NCI-H1417 treated with DMSO at 0.1 percent for 48 hours (cell line): ENCODE measurements at regions not wholly inside any gene's neighbourhood (a gene's known extent, or its start where the extent isn't known, plus 50 kb on each side); places are given as distances from the start of the nearest gene placed in this dataset.
"Not testable (repeated sequence)": the region's sequence is repeated elsewhere in the genome, so short reads cannot be mapped to it uniquely, and the experiment has no call there.

Experiments
- DNase-seq: peaks from one replicate; lab custom pipeline; 2025; lab: John Stamatoyannopoulos, UW

DNA sequence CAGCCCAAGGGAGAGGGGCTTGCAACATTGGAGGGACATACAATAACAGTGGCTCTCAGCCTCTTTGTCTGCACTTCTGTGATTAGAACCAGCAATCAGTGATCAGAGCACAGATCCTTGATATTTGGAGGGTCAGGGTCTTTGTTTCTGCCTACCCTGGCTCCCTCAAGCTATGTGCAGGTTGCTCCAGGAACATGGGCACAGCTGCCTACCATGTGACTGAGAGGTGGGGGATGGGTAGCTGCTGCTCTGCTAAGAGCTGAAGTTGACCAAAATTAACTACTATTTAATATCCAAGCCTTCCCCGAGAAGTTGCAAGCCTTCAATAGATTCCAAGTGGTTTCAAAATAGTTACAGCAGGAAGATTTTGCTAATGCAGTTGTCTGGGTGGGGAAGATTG lies 202.6 kb downstream of the ZIC5 start:
- no peak for DNase-seq

DNA sequence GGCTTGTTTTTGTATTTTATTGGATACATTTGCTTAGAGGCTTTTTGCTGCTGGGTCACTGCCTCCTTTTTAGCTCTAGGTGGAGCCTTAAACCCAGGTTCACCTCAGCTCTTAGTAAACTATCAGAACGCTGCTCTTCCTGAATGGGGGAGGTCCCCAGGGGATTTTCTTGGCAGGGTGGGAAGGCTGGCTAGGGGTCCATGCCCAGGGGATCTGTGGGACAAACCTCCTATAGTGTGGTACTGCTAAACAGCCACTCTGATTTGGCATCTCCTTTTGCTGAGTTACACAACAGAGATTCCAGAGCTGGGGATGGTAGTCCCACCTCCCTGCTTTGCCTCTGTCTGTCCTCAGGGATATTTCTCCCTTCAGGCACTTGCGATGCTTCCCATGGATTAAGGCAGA lies 204.9 kb downstream of the ZIC5 start:
- DNase-seq = no peak

DNA sequence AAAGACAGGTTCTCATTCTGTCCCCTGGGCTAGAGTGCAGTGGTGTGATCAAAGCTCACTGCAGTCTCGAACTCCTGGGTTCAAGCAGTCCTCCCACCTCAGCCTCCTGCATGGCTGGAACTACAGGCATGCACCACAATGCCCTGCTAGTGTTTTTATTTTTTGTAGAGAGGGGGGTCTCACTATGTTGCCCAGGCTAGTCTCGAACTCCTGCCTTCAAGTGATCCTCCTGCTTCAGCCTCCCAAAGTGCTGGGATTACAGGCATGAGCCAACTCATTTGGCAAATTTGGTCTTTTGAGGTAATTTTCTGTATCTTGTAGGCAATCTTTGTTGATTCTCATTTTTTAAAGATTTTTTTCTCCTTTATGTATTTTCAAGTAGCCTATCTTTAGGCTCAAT lies 205.7 kb downstream of the ZIC5 start:
- DNase-seq = no peak

DNA sequence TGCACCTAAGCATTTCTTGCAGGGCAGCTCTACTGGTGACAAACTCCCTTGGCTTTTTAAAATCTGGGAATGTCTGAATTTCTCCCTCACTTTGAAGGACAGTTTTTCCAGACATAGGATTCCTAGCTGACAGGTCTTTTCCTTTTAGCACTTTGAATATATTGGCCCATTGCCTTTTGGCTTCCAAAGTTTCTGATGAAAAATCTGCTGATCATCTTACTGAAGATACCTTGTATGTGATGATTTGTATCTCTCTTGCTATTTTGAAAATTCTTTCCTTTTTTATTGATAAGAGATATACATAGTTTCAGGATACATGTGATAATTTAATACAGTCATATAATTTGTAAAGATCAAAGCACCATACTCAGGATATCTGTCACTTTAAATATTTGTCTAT lies 211.1 kb downstream of the ZIC5 start:
- DNase-seq = no peak

DNA sequence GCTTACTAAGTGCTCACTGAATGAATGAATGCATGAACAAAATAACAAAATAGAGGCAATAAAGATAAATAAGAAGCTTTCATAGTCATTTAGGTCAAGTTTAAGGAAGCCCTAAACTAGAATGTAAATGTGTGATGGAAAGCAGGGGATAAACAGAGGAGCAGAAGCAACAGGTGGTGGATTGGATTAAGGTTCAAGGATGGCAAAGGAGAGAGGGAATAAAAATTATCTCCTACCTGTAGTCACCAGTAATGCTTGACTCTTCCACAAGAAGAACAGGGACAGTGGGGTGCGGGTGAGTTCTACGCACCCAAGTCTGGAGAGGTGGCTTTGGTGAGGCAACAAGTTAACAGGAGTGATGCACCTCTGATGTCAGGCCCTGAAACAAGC lies 212.4 kb downstream of the ZIC5 start:
- DNase-seq = no peak

DNA sequence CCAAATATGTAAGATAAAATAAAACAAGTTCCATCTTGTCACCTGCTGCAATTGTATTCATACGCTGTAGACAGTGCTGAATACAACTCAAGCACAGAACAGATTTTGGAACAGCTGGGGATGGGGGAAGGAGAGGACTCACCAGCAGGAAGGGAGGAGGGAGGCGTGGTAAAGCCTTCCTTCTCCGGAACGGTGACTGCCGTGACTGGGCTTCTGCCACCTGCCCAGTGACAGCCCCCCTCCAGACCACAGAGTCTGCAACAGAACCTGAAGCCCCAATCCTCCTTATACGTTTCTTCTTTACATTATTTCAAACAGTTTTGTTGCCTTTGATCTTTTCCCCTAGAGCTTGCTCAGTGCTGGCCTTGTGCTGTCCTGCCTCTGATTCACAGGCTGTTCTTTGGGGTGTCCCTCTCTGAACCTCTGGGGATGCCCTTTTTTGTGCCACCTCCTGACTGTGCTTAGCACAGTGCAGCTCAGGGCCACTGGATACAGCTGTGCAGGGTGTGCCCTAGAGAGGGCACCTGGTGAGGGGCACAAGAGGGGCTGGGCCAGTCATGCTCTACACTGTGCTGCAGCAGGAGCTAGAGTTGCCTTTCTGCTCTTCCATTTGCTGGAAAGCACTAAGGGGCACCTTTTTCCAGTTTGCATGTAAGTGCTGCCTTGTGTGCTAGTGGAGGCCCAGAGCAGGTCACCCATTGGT lies 213.0 kb downstream of the ZIC5 start:
- DNase-seq = no peak

DNA sequence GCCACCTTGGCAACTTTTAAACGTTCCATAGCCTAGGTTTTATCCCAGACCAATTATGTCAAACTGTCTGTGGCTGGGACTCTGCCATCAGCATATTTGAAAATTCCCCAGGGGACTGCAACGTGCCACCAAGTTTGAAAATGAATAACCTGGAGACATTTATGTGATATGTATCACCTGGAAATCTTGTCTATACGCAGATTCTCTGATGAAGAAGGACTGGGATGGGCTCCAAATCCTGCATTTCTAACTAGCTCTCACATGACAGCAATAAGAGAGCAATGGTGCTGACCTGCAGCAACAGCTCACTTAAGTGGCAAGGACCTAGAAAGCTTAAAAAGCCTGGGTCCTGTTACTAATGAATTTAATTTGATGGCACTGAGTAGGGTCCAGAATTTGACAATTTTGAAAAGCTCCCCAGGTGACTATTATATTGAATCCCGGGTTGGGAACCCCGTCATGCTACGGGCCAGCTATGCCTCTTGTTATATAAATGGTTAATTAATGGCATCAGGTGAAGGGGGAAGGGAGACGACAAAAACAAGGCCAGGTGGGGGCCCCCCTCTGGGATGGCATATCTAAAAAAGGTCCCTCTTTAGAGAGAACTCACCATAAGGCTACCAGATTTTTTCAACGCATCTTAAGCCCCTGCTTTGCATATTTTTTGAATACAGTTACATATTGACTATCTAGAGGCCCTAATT lies 213.7 kb downstream of the ZIC5 start:
- DNase-seq = no peak

DNA sequence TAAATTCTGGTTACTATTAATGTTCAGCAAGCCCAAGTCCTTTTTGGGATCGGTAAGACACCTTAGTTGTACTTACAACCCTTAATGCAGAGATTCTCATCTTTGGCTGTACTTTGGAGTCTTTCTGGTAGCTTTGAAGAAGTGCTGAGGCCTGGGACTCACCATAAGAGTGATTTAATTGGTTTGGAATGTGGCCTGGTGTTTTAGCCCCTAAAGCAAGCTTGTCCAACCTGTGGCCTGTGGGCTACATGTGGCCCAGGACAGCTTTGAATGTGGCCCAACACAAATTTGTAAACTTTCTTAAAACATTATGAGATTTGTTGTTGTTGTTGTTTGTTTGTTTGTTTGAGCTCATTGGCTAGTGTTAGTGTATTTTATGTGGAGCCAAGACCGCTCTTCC lies 215.3 kb downstream of the ZIC5 start:
- no peak for DNase-seq

DNA sequence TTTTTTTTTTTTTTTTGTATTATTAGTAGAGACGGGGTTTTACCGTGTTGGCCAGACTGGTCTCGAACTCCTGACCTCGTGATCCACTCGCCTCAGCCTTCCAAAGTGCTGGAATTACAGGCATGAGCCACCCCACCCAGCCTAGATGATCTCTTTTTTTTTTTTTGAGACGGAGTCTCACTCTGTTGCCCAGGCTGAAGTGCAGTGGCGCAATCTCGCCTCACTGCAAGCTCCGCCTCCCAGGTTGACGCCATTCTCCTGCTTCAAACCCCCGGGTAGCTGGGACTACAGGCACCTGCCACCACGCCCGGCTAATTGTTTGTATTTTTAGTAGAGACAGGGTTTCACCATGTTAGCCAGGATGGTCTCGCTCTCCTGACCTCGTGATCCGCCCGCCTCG lies 216.8 kb downstream of the ZIC5 start:
- DNase-seq = not testable (repeated sequence)

DNA sequence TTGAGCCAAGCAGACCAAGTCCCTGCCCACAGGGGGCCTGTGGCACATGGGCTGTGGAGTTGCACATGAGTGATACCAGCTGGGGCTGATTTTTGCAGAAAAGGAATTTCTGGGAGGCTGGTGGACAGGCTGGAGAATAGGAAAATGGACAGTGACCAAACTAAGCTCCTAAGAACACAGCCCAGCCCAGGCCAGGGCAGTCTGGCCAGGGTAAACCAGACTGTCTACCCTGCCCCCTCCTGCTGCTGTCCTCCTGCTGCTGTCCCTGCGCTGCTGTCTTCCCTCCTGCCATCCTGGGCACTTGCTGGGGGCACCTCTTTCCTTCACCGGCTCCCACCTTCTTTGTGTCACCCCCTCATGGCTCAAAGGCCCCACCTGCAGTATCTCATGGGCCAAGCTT lies 219.2 kb downstream of the ZIC5 start:
- DNase-seq = no peak

DNA sequence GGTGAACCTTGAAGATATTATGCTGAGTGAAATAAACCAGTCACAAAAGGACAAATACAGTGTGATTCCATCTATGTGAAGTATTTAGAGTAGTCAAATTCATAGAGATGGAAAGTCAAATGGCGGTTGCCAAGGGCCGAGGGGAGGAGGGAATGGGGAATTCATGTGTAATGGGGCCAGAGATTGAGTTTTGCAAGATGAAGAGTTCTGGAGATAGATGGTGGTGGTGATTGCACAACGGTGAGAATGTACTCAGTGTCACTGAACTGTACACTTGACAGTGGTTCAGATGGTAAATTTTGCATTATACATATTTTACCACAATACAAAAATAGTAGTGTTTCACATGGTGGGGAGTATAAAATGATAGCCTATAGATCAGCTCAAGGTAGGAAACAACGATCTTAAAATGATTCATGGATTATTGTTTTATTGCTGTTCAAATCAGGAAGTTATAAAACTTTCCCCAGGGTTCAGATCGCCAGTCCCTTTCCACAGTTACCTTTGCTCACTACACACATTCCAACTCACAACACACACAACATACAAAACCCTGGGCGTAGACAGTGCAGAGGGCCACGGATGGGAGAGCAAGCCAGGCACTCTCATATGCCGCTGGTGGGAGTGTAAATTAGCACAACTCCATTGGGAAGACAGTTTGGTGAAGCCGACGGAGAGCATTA lies 219.9 kb downstream of the ZIC5 start:
- DNase-seq = no peak

DNA sequence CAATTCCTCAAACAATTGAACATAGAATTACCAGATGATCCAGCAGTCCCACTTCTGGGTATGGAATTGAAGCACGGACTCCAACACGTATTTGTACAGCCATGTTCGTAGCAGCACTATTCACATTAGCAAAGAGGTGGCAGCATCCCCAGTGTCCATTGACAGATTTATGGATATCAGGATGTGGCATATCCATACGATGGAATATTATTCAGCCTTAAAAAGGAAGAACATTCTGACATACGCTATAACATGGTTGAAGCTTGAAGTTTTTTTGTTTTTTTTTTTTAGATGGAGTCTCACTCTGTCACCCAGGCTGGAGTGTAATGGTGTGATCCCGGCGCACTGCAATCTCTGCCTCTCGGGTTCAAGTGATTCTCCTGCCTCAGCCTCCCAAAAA lies 220.6 kb downstream of the ZIC5 start:
- DNase-seq = no peak

DNA sequence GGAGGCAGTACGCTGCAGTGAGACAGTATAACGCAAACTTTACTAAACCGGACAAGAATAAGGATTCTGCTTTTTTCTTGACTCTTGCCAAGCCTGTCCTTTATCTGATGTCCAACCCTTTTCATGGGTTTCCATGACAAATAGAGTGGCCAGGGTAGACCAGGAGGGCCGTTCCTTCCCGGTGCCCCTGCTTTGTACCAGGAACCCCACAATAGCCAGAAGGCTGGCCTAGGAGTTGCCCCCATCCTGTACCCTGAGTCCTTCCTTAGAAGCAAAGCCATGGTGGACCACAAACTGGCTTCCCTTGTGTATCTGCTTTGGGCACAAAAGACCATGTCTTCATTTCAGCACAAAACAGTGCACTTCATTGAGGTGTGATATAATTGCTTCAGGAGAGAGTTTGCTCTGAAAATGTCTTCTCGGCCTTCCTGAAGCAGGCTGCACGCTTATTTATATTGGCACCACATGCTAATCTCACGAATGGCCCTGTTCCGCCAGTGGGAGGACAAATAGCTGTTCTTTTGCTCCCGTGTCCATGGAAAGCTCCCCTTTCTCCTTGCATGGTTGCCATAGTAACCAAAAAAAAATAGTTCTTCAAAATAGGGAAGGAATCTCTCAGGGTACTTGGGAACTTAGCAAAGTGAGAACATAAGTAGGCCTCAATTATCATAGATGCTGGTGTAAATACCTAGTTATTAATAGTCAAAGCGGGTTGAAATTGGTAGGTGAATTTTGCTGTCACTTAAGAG lies 222.1 kb downstream of the ZIC5 start:
- no peak for DNase-seq

DNA sequence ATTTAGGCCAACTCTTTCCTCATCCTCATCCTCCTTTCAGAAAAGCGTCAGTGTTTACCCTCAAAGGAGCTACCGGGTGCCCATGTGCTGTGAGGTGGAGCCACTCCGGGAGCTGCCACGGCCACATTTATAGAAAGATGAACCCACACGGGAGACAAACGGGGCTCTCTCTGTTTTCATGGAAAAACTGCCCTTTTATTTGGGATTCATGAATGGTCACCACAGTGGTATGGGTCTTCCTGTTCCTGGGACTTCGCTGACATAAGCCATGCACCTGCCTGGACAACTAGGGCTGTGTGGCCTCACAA lies 224.2 kb downstream of the ZIC5 start:
- no peak for DNase-seq

DNA sequence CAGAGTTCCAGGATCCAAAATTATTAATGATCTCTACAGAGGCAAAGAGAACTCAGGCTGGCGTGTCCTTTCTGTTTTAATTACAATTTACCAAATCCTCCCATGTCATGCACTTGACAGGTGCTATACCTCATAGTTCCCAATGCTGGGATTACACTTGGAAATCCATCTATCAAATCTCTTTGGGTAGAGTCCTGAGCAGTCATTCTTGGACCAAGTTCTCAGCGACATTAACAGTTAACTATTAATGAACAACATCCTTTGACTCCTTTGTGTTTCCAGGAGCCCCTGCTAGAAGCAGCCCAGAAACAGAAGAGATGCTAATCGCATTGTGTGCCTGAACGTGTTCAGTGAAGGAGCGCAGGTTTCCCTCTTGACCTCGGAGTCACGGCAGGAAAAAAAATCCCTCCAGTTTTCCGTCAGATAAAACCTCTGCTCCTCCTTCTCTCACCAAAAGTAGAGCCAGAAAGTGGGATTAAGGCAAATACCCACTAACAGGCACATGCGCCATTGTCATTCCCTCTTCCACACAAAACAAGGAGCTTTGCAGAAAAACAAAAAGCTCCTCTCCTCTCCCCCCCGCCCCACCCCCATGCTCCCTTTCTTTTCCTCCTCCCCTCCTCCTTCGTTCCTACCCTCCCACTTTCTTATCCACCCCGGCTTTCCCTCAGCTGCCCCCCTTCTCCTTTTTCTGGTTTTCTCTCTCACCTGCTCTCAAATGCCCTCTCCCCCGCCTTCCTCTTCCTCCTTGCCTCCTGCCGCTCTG lies 224.7 kb downstream of the ZIC5 start:
- DNase-seq = no peak

DNA sequence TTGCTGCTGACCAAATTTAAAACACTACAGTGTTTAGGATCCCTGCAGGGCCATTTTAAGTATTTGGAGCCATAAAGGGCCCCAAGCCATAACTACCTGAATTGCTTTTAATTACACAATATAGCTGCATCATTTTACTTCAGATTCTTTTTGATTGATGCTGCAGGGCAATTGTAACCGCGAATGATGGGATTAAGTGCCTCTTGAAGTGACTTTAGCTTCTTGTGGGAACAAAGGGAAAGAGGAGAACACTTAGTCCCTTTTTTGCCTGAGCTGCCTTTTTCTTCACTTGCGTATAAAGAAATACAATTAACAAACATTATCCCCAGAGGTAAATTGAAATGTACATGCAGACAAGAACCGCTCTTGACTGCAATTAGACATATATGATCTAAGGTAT lies 228.5 kb downstream of the ZIC5 start:
- peak; percentile 100 for DNase-seq

DNA sequence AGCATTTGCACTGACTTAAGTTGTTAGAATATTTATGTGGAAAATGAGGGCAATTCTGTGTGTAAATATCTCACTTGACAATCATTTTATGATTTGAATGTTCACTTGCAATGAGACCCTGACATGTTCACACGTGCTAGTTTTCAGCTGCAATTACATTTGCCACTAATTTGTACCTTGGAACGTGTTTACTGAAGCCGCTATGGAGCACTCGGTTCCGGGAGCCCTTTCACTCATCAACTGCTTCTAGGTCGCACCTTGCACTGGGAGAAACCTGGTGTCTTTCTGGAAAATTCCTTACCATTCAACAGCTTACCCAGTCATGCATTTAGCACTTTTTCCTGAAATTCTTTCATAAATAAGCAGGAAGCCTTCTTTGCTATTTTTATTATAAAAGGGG lies 229.6 kb downstream of the ZIC5 start:
- peak; percentile 92 for DNase-seq

DNA sequence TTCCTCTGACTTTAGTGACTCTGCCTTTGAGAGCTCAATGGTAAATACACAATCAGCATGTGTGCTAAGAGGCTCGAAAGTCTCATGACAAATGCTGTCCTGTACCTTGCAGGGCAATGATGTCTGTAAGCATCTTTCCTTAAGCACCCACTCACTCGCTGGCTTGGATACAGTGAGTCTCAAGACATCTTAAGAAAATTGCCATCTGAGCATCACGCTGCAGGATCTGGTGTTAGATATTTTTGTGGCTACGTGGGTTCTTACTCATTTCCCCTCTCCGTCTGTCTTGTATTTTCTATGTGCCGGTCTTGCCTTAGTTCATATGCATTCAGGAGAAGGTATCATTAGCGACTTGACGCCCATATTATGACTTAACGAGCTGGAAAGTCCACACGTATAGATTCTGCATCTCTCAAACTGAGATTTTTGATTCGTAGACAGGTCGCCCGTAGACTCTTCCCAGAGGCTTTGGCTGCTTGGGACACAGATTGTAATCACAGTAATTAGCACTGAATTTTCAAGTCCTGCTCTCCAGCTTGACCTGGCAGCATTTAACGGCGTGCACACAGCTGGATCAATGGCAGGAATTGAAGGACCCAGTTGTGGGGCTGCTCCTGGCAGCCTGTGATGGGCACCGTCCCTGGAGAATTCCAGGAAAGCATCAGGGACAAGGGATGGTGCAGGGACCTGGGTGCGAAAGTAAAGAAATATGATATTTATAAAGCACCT lies 231.2 kb downstream of the ZIC5 start:
- no peak for DNase-seq

DNA sequence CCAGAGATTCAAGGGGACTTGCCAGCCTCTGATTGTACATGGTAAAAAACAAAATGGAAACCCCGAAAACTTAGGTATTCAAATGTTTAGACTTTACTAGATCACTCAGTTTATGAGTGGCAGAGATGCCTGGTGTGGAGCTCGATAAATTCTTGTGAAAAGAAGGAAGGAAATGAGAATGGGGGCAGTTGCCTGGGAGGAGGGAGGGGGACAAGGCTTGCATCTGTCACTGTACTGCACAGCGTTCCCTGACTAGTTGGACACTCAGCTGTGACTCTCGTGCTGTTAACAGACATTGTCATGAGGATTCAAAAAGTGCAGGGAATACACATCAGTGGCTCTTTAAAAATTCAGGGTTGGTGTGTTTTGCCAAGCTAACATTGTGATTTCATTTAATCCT lies 232.9 kb downstream of the ZIC5 start:
- DNase-seq = no peak

DNA sequence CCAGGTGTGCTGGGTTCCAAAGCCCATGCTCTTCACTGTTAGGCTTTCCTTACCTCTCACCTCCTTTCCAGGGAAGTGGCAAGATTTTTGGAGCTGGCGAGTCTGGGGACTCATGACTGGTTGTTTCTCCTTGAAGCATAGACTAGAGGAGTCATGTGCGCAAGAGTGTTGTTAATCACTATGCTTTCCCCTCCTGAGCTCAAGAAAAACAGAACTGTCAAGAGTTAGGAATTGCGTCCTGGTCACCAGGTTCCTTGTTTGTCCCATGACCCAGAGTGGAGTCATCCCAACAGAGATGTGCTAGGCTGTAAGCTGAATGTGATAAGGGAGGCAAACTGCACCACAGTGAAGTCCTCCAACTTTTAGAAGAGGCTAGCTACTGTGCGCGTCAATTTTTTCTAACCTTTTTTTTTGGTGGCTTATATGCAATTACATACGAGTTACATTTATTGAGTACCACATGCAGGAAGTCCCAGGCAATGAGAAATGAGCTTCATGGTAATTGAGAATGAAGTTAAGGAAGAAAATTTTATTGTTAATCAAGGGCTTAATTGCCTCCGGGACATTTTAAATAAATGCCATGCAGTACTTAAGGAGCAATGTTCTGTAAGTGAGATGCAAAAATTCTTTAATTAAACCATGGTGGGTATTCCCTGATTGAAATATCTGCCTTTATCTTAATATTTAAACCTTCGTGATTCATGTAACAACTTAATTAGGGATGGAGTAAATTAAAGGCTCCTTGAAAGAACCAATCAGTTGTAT lies 233.9 kb downstream of the ZIC5 start:
- no peak for DNase-seq

DNA sequence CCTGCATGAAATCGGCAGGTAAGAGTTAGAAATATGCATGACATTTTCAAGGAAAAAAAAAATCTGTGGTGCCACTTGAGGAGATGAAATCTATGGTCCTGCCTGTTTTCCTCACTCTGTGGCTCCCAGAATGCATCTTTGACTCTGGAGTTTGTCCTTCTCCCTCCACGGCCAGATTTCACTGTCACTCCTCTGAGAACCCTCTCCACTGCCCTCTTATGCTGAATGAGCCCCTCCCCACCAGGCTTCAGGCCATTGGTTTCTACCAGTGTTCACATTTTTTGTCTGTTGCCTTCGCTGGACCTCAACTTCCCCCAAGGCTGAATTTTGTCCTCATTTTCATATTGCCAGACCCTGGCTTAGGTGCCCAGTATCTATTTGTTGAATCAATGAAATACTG lies 235.0 kb downstream of the ZIC5 start:
- no peak for DNase-seq
